ENCODE measurements at regions not wholly inside any gene's neighbourhood (a gene's known extent, or its start where the extent isn't known, plus 50 kb on each side); places are given as distances from the start of the nearest gene placed in this dataset.
A peak's percentile ranks its signal among the peaks of the same experiment; 100 is the strongest.

GRCh38 chr4:156654410-156654809 is 317.2 kb downstream of the PDGFC start:
- no peak for DNase-seq

- DNase-seq: no peak
These were observed 327.8 kb downstream of the PDGFC start for GRCh38 chr4:156643826-156644225.

GRCh38 chr4:156642161-156642560 is 329.4 kb downstream of the PDGFC start:
- DNase-seq: no peak

- no peak for DNase-seq
These were observed 332.5 kb downstream of the PDGFC start for GRCh38 chr4:156638925-156639605.

GRCh38 chr4:156638334-156638733 is 333.3 kb downstream of the PDGFC start:
- DNase-seq: no peak

- DNase-seq: no peak
These were observed 335.2 kb downstream of the PDGFC start for GRCh38 chr4:156636381-156636780.

GRCh38 chr4:156635051-156635450 is 336.5 kb downstream of the PDGFC start:
- no peak for DNase-seq

GRCh38 chr4:156634612-156635011 is 337.0 kb downstream of the PDGFC start:
- no peak for DNase-seq

GRCh38 chr4:156633847-156634246 is 337.8 kb downstream of the PDGFC start:
- DNase-seq: no peak

GRCh38 chr4:156628858-156629257 is 342.7 kb downstream of the PDGFC start:
- no peak for DNase-seq

- DNase-seq: no peak
These were observed 348.2 kb downstream of the PDGFC start for GRCh38 chr4:156623376-156623775.

GRCh38 chr4:156620786-156621185 is 350.8 kb downstream of the PDGFC start:
- no peak for DNase-seq

- DNase-seq: no peak
These were observed 352.3 kb downstream of the PDGFC start for GRCh38 chr4:156619154-156619934.

GRCh38 chr4:156615066-156615531 is 356.5 kb downstream of the PDGFC start:
- DNase-seq: no peak

GRCh38 chr4:156614536-156614935 is 357.1 kb downstream of the PDGFC start:
- DNase-seq: no peak

- DNase-seq: peak in 1 of 58 donors; percentile 1
These were observed 362.2 kb downstream of the PDGFC start for GRCh38 chr4:156609421-156609820.

- no peak for DNase-seq
These were observed 362.9 kb downstream of the PDGFC start for GRCh38 chr4:156608651-156609050.

GRCh38 chr4:156607478-156607857 is 364.1 kb downstream of the PDGFC start:
- no peak for DNase-seq

- DNase-seq: no peak
These were observed 364.8 kb downstream of the PDGFC start for GRCh38 chr4:156606554-156607477.

GRCh38 chr4:156598138-156598681 is 373.4 kb downstream of the PDGFC start:
- no peak for DNase-seq

- no peak for DNase-seq
These were observed 374.8 kb downstream of the PDGFC start for GRCh38 chr4:156596706-156597329.
